ENCODE measurements at regions not wholly inside any gene's neighbourhood (a gene's known extent, or its start where the extent isn't known, plus 50 kb on each side); places are given as distances from the start of the nearest gene placed in this dataset.

- no peak for TF ChIP-seq EP300 (IDR thresholded peaks at IDR 0.05)
- TF ChIP-seq CTCF (IDR thresholded peaks at IDR 0.05) = no peak
- no peak for TF ChIP-seq POLR2A (IDR thresholded peaks at IDR 0.05; ENCODE audit: low read depth)
- TF ChIP-seq POLR2AphosphoS5 (IDR thresholded peaks at IDR 0.05) = no peak
Observed at GRCh38 chr16:9484426-9484825, 393.0 kb downstream of the HAPSTR1 start.
